NCI-H1930 (cell line): ENCODE measurements at regions not wholly inside any gene's neighbourhood (a gene's known extent, or its start where the extent isn't known, plus 50 kb on each side); places are given as distances from the start of the nearest gene placed in this dataset.
"Not testable (repeated sequence)": the region's sequence is repeated elsewhere in the genome, so short reads cannot be mapped to it uniquely, and the experiment has no call there.

Experiments used
- DNase-seq, 2 experiments: peaks; one replicate each; lab custom pipeline; 2025; lab: John Stamatoyannopoulos, UW

GRCh38 chr7:156547884-156548561 is 92.6 kb upstream of the RNF32 start:
- DNase-seq: no peak

- no peak for DNase-seq
These were observed 94.6 kb upstream of the RNF32 start for GRCh38 chr7:156545979-156546378.

- DNase-seq: no peak
These were observed 95.5 kb upstream of the RNF32 start for GRCh38 chr7:156544919-156545715.

DNA sequence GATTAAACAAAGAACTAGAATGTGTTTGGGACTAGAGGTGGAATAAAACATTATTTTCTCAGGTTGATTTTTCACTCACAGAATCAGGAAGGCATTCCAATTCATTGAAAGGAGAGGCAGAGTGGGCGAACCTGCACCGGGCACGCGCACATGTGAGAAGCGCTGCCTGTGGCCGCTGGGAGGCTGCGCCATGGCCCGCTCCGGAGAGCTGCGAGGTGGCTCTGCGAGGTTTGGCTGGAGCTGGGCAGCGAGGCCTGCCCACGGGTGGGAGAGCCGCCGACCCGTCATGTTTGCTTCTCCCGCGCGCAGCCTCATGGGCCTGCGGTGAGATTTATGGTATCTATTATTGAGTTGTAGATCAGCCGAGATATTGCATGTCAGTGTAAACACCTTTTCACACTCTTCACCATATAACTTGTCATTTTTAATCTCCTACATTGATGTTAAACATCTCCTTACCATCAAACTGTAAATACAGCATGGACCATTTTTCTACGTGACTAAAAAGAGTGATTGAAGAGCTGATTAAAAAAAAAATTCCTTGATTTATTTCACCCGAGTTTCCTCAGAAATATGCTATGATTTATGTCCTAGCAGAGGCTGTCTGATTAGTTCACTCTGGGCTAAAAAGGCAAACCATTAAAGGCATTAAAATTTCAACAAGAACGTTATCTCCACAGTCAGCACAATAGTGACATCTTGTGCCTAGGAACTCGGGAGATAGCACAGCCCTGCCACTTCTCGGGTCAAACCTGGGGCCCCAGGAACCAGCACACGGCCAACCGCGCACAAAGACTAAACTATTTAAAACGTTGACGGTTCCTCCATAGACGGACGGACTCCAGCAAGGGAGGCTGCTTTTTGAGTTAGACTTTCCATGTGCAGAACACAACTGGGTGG is 96.6 kb upstream of the RNF32 start:
- no peak for DNase-seq

- DNase-seq: no peak
These were observed 99.9 kb upstream of the RNF32 start for GRCh38 chr7:156540619-156541165.

DNA sequence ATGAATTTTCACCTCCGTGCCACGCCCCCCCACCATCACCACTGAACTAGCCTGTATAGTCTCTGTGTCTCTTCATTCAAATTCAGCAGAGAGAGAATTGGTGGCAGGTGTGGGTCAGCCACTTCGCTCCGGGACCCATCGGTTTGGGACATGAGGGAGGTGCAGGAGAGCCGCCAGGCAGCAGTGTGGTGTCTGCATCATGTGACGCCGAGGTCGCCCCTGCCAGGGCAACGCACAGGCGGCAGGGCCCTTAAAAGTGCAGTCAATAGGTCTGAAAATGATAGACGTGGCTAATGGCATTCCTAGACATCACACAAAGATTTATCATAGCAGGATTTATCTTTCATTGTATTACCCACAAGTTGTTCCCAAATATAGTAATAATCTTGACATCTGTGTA is 100.6 kb upstream of the RNF32 start:
- no peak for DNase-seq

GRCh38 chr7:156537006-156537405 is 103.6 kb upstream of the RNF32 start:
- no peak for DNase-seq

DNA sequence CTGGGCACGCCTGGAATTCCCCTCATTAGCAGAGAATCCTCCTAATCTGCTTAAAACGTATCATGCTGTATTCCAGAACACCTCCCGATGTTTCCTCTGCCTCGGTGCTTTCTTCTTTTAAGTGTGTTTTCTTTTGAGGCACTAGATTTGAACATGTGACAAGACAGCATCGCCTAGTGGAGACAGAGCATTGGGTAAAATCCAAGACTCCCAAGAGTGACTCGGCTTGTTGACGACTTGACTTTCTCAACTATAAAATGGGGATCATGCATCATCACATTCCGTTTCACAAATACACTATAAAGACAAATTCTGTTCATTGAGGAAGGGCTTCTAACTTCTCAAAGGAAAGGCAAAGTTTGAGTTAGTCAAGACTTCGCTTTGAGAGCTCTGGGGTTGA is 105.6 kb upstream of the RNF32 start:
- no peak for DNase-seq

GRCh38 chr7:156533964-156534363 is 106.6 kb upstream of the RNF32 start:
- no peak for DNase-seq

- DNase-seq: no peak
These were observed 107.2 kb upstream of the RNF32 start for GRCh38 chr7:156533420-156533819.

GRCh38 chr7:156532016-156532602 is 108.5 kb upstream of the RNF32 start:
- no peak for DNase-seq

DNA sequence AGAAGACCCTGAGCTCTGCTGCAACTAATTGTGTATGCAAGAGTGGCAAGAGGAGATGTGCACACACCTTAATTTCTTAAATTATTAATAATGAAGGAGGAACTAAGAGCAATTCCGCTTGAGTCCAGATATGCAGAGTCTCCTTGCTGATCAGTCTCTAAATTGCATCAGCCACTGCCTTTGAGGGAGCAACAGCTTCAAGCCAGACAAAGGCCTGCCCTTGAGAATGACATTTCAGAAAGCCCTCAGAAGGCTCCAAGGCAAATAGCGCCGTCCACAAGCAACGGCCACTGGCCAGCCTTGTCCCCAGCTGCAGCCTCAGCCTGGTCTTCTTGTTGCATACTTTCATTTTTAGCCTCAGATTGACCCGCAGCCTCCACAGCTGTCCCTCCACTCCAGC is 110.6 kb upstream of the RNF32 start:
- DNase-seq: no peak

DNA sequence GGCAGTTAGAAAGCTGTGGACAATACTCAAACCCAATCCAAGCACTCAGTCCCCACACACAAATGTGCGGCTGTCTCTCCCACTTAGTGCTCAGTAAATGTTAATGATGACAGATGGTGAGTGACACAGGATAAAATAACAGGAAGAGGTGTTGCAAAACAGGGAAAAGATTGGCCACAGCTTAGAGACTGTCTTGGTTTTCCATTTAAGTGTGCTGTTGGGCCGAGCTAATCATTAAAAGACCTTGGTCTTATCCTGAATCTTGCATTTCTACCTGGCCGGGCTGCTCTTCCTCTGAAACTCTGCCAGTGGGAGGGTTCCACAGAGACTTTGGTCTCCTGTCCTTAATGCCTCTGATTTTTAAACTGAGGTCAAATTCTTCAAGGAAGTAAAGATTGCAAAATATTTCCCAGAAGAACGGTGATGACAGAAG is 113.1 kb upstream of the RNF32 start:
- no peak for DNase-seq

- DNase-seq: no peak
These were observed 115.6 kb upstream of the RNF32 start for GRCh38 chr7:156524818-156525597.

- no peak for DNase-seq
These were observed 117.0 kb upstream of the RNF32 start for GRCh38 chr7:156523447-156524048.

GRCh38 chr7:156522801-156523200 is 117.8 kb upstream of the RNF32 start:
- DNase-seq: no peak

DNA sequence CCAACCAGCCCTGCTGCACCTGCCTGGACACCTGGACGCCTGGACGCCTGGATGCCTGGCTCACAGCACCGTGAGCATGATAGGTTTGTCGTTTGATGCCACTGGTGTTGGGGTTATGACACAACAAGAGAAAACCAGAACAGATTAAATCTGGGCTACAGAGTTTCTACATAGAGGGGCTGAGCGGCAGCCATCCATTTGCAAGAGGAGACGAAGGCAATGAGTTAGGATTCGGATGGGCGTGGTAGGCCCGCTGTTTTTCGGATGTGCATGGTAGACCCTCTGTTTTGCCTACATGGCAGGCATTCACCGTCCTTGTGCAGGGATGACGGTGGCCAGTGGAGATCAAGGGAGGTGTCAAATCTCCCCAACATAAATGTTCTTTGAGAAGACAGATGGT is 121.5 kb upstream of the RNF32 start:
- no peak for DNase-seq

- no peak for DNase-seq
These were observed 122.1 kb upstream of the RNF32 start for GRCh38 chr7:156518466-156518865.

DNA sequence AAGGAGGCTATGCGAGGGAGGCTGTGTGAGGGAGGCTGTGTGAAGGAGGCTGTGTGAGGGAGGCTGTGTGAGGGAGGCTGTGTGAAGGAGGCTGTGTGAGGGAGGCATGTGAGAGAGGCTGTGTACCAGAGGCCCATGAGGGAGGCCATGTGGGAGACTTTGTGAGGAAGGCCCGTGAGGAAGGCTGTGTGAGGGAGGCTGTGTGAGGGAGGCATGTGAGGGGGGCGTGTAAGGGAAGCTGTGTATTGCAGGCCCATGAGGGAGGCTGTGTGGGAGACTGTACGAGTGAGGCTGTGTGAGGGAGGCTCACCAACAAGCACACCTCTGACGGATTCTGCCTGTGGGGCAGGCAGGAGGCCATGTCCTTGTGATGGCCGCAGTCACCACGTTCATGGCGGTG is 122.7 kb upstream of the RNF32 start:
- not testable (repeated sequence) for DNase-seq

DNA sequence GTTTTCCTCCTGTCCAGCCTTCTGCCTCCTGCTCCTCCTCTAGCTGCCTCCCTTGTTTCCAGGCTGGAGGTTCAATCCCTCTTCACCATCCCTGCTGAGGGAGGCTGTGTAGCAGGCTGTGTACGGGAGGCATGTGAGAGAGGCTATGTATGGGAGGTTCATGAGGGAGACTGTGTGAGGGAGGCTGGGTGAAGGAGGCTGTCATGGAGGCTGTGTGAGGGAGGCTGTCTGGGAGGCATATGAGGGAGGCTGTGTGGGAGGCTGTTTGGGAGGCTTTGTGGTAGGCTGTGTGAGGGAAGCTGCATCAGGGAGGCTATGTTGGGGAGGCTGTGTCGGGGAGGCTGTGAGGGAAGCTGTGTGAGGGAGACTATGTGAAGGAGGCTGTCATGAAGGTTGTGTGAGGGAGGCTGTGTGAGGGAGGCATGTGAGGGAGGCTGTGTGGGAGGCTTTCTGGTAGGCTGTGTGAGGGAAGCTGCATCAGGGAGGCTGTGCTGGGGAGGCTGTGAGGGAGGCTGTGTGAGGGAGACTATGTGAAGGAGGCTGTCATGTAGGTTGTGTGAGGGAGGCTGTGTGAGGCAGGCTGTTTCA is 123.7 kb upstream of the RNF32 start:
- DNase-seq: no peak
